LNCAP (cell line): ENCODE measurements at regions not wholly inside any gene's neighbourhood (a gene's known extent, or its start where the extent isn't known, plus 50 kb on each side); places are given as distances from the start of the nearest gene placed in this dataset.

Experiments
- CTCF ChIP-seq: fragments of 450-650 bp; IDR thresholded peaks from 2 replicates; pipeline ENCODE4 v1.5.1; 2017; ENCODE audit warnings: mild to moderate bottlenecking

GRCh38 chr10:128500642-128501041 is 374.4 kb upstream of the MKI67 start:
- no peak for TF ChIP-seq CTCF

DNA sequence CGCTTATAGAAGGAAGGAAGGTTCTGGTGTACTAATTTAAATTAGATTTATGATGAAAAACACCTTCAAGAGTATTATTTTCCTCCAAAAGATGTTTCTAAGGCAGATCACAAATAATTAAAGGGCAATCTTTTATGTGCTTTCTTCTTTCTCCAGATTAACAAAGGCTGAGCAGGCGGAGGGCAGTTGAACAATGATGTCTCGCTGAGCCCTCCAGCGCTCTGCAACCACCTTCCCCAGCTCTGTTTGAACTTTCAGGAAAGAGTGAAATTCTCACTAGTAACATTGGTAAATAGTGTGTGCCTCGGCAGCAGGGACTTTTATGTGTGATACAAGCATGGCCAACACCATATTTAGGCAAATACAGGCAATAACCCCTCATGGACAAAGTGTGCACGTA is 379.1 kb upstream of the MKI67 start:
- no peak for TF ChIP-seq CTCF

DNA sequence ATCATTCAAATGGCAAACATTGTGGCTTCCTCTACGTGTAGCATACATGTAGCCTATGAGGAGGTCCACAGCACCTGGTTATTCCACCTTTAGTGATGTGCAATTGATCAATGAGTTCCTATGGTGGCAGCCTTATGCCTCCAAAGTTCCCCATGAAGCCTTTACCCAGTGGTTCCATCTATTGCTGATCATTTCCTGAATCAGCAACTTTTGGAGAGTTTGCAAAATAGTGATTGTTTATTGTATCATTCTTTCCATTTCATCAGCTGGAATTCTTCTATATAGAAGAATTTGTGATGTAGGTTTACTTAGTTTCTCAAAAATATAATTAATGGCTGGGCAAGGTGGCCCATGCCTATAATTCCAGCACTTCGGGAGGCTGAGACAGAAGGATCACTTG is 380.2 kb upstream of the MKI67 start:
- no peak for TF ChIP-seq CTCF

GRCh38 chr10:128507066-128507465 is 380.8 kb upstream of the MKI67 start:
- no peak for TF ChIP-seq CTCF

DNA sequence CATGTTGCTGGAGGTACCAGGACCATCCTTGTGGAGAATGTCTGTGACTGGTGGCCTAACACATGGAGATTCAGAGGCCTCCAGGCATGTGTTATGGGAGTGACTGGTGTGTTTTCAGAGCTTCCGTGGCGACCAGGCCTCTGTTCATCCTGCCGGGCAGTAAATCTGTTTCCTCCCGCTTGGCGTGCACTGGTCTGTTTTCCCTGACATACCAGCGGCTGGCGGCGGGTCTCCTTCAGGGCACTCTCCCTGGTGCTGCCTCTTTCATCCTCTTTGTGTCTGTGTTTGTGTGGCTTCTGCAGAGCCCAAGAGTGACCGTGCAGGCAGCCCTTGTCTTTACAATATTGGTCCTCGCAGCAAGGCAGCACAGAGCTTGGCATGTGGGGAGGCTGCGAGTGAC is 385.1 kb upstream of the MKI67 start:
- TF ChIP-seq CTCF, result no peak

DNA sequence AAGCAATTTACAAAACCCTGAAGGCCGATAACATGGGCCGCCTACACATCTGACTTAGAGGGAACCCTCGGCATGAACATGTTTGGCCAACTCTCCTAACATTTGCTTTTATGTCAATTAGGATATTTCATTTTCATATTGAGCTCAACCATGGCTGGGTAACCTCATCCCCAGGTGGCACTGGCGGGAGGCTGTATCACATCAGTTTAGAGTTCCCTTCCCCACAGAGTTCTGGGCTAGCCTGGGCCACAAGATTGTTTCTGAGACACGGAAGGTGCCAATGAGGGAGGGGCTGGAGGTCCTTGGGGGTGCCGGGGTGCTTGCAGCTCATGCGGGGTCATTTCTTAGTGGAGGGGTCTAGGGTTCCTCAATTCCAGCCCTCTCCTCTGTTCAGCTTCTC is 386.5 kb upstream of the MKI67 start:
- TF ChIP-seq CTCF, result no peak

DNA sequence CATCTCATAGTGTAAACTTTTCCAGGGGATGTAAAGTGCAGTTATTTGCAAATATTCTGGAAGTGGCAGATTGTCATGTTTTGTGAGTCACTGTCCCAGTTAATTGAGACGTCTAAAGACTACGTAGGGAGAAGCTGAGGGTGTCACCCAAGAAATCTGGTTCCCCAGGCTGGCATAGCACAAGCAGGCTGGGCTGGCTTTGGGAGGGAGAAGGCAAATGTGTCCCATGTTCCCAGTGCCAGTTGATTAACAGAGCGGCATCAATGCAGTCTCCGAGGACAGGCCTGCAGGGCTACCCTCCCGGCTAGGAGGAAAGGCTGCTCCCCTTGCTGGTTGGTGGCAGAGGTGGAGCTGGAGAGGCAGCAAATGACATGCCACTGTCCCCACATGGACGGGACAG is 388.3 kb upstream of the MKI67 start:
- no peak for TF ChIP-seq CTCF

DNA sequence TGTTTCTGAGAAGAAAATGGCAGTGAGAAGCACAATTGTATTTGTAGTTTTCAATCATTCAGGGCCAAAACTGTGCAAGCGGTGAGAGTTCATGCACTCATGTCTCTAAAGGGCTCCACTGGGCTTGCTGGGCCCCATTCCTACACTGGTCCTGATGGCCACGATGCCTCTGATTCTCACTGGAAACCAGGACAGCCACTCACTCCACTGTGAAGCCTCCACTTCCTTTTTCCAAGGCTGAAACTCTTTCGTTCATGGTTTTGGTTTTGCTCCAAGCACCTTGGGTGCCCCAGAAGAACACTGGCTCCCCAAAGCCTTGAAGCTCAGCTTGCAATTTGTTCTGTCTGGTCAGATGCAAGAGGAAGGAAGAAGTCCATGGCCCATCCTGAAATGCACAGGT is 390.0 kb upstream of the MKI67 start:
- no peak for TF ChIP-seq CTCF
